GM23338 (cell line): ENCODE measurements at regions not wholly inside any gene's neighbourhood (a gene's known extent, or its start where the extent isn't known, plus 50 kb on each side); places are given as distances from the start of the nearest gene placed in this dataset.

Experiments used
- CREB1 ChIP-seq: fragments of 250-450 bp; sonication (Bioruptor Pico); IDR thresholded peaks from 2 replicates; pipeline ENCODE4 v1.5.0; 2020; ENCODE audit warnings: low read depth, mild to moderate bottlenecking, moderate library complexity
- CTCF ChIP-seq, 2 experiments: fragments of 200-600 bp in 1 of 2; sonication (generic) in 1 of 2; conservative IDR thresholded peaks; 2 replicates each; pipeline versions ENCODE4 v1.5.1 to v1.6.1; 2016 to 2017; ENCODE audit warnings: antibody characterized with exemption in 2 of 2, low read depth in 2 of 2, mild to moderate bottlenecking in 2 of 2, moderate library complexity in 1 of 2
- EZH2 ChIP-seq: fragments of 200-600 bp; sonication (generic); IDR thresholded peaks from one replicate; pipeline ENCODE4 v1.8.0; 2017; ENCODE audit warnings: antibody characterized with exemption, mild to moderate bottlenecking, low read depth; ENCODE audit not compliant: unreplicated experiment
- EZH2phosphoT487 ChIP-seq: fragments of 200-600 bp; sonication (generic); IDR thresholded peaks from one replicate; pipeline ENCODE4 v1.8.1; 2018; ENCODE audit warnings: antibody characterized with exemption; ENCODE audit not compliant: unreplicated experiment
- JUNB ChIP-seq: IDR thresholded peaks from one replicate; pipeline ENCODE4 v1.6.1; 2016; ENCODE audit warnings: antibody characterized with exemption; ENCODE audit not compliant: unreplicated experiment
- POLR2AphosphoS5 ChIP-seq: IDR thresholded peaks from 2 replicates; pipeline ENCODE4 v1.6.1; 2016; ENCODE audit warnings: antibody characterized with exemption, low read depth
- STAT1 ChIP-seq: IDR thresholded peaks from one replicate; pipeline ENCODE4 v1.6.1; 2016; ENCODE audit warnings: antibody characterized with exemption; ENCODE audit not compliant: unreplicated experiment
- ZNF331 ChIP-seq: fragments of 250-450 bp; sonication (Bioruptor Pico); IDR thresholded peaks from 2 replicates; pipeline ENCODE4 v1.5.0; 2020; ENCODE audit warnings: low read depth, mild to moderate bottlenecking, moderate library complexity
- TF ChIP-seq, protein P1 (sequence below): IDR thresholded peaks from one replicate; pipeline ENCODE4 v1.6.1; 2018; ENCODE audit warnings: antibody characterized with exemption; ENCODE audit not compliant: unreplicated experiment
- TF ChIP-seq, protein P2 (sequence below): IDR thresholded peaks from 2 replicates; pipeline ENCODE4 v1.6.1; 2016; ENCODE audit warnings: antibody characterized with exemption

DNA sequence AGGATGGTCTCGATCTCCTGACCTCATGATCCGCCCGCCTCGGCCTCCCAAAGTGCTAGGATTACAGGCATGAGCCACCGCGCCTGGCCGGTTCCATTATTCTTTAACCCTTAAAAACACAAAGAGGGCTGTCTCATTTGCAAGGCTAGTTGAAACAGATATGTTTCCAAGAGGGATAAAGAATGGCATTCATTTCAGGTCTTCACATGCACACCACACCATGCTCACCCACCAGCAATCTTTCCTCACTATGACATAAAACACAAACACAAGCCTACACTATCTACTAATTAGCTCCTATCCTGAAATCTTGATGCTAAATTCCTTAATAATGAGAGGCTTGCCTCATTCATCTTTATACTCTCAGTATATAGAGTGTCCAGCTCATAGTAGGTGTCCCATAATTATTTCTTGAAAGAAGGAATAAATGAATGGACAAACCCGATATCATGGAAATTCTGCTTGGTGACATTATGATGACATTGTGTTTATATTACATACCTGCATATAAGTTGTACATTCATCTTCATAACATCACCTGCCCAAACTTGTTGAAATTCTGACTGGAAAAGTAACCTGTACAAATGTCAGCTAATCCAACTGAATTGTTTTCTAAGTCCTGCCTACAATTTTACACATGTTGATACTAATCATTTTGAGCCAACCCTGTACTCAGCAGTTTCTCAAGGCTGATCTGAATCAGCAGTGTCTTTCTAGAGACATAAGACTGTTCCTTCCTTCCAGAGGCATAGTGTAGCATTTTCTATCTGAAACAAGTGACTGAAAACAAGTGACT, 408.5 kb downstream of the KLHL13 start:
- TF ChIP-seq CTCF (conservative IDR thresholded peaks at IDR 0.05; ENCODE audit: low read depth in 2 of 2) (no peak), POLR2AphosphoS5 (no peak), EZH2 (no peak), JUNB (no peak), CREB1 (CRISPR knock-in tag) (no peak), EZH2phosphoT487 (no peak), ZNF331 (CRISPR knock-in tag) (no peak), STAT1 (no peak)
- TF ChIP-seq, protein P1, sequence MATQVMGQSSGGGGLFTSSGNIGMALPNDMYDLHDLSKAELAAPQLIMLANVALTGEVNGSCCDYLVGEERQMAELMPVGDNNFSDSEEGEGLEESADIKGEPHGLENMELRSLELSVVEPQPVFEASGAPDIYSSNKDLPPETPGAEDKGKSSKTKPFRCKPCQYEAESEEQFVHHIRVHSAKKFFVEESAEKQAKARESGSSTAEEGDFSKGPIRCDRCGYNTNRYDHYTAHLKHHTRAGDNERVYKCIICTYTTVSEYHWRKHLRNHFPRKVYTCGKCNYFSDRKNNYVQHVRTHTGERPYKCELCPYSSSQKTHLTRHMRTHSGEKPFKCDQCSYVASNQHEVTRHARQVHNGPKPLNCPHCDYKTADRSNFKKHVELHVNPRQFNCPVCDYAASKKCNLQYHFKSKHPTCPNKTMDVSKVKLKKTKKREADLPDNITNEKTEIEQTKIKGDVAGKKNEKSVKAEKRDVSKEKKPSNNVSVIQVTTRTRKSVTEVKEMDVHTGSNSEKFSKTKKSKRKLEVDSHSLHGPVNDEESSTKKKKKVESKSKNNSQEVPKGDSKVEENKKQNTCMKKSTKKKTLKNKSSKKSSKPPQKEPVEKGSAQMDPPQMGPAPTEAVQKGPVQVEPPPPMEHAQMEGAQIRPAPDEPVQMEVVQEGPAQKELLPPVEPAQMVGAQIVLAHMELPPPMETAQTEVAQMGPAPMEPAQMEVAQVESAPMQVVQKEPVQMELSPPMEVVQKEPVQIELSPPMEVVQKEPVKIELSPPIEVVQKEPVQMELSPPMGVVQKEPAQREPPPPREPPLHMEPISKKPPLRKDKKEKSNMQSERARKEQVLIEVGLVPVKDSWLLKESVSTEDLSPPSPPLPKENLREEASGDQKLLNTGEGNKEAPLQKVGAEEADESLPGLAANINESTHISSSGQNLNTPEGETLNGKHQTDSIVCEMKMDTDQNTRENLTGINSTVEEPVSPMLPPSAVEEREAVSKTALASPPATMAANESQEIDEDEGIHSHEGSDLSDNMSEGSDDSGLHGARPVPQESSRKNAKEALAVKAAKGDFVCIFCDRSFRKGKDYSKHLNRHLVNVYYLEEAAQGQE: no peak
- TF ChIP-seq, protein P2, sequence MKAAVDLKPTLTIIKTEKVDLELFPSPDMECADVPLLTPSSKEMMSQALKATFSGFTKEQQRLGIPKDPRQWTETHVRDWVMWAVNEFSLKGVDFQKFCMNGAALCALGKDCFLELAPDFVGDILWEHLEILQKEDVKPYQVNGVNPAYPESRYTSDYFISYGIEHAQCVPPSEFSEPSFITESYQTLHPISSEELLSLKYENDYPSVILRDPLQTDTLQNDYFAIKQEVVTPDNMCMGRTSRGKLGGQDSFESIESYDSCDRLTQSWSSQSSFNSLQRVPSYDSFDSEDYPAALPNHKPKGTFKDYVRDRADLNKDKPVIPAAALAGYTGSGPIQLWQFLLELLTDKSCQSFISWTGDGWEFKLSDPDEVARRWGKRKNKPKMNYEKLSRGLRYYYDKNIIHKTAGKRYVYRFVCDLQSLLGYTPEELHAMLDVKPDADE: no peak
